Lower leg skin (tissue), 4 donors: ENCODE measurements at regions not wholly inside any gene's neighbourhood (a gene's known extent, or its start where the extent isn't known, plus 50 kb on each side); places are given as distances from the start of the nearest gene placed in this dataset.
"Not testable (repeated sequence)": the region's sequence is repeated elsewhere in the genome, so short reads cannot be mapped to it uniquely, and the experiment has no call there.

Experiments
- DNase-seq, 2 donors: peaks; one replicate each; pipeline ENCODE4 v3.0.0-alpha.2; 2019; ENCODE audit warnings: low spot score in 2 of 2
- H3K4me3 ChIP-seq: fragments of 200-600 bp; sonication (generic); 2 replicates; pipeline ENCODE4 v1.5.1; 2017; ENCODE audit warnings: mild to moderate bottlenecking, low read depth; ENCODE audit not compliant: poor library complexity, severe bottlenecking
- CTCF ChIP-seq, 3 donors: fragments of 450-650 bp; IDR thresholded peaks; one replicate each; pipeline ENCODE4 v1.5.1; 2016; ENCODE audit warnings: antibody characterized with exemption in 3 of 3, mild to moderate bottlenecking in 3 of 3, moderate library complexity in 2 of 3
- POLR2A ChIP-seq, 2 donors: fragments of 450-650 bp; IDR thresholded peaks; one replicate each; pipeline ENCODE4 v1.6.1; 2016 to 2017; ENCODE audit warnings: antibody characterized with exemption in 2 of 2, mild to moderate bottlenecking in 1 of 2, moderate library complexity in 1 of 2
- WGBS, 2 donors: methylation state at CpG; one replicate each; pipeline ENCODE4 v1.1.5; 2018; 5-methylcytosine and 5-hydroxymethylcytosine counted together
- intact Hi-C: fragments of 100-400 bp; cut with DNase I; formaldehyde crosslinking; loops from one replicate; pipeline ENCODE4 v1.15.0; 2023; ENCODE audit warnings: low total_unique reads

DNA sequence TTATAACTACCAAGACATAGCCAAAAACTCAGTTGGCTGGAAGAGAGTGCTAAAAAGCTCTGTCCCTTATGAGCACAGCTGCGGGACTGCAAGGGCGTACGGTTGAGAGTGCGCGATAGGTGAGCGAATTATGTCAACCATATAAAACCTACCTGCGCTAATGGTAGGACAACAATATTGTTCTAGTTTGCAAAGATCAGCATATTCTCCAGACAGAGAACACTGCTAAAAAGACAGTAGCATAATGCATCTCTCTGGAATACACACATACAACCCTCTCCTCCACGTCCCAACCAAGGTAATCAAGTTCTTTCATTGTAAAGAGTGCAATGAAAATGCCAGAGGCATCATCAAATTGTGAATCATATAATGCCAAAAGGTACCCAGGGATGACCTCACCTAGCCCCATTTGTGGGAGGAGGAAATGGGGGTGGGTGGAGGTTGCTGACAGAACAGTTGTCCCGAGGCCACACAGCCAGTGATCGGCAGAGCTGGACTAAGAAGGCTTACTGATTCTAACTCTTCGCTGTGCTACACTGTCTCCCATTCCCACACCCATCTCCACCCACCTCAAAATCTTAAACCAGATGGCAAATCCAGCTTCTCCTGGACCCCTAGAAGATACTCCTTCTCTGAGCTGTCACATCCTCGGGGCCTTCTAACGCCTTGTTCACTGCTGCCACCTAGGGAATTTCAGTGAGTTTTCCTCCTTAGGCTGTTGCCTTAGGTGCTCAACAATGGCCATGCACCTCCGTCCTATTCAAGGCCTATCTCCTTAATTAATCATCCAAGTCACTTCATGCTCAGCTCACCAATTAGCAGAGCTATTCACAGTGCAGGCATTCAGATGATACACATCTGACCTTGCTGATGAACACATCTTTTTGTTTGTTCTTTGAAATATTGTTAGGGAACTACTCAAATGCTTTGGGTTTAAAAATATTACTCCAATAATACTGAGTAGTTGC is 60.7 kb downstream of the RPL22L1 start:
- 71% methylated on average over 14 of the region's 14 CpGs for WGBS, 2 donors
- TF ChIP-seq POLR2A (IDR thresholded peaks at IDR 0.05) (no peak), CTCF (IDR thresholded peaks at IDR 0.05) (no peak)
- H3K4me3 ChIP-seq = no peak overlapping the region
- intact Hi-C loops = loop anchor here (5.0 kb wide), 1 partner anchor 387 kb away; no protein-coding TSS in a partner anchor
- DNase-seq = no peak

- TF ChIP-seq POLR2A (IDR thresholded peaks at IDR 0.05) (no peak), CTCF (IDR thresholded peaks at IDR 0.05) (no peak)
- DNase-seq = no peak
- H3K4me3 ChIP-seq = no peak overlapping the region
- 89 to 90% methylated on average over 5 of the region's 5 CpGs for WGBS, 2 donors
- intact Hi-C loops = loop anchor here (5.0 kb wide), 1 partner anchor 386 kb away; no protein-coding TSS in a partner anchor
Measured at GRCh38 chr3:170808041-170808440, 62.0 kb downstream of the RPL22L1 start.

DNA sequence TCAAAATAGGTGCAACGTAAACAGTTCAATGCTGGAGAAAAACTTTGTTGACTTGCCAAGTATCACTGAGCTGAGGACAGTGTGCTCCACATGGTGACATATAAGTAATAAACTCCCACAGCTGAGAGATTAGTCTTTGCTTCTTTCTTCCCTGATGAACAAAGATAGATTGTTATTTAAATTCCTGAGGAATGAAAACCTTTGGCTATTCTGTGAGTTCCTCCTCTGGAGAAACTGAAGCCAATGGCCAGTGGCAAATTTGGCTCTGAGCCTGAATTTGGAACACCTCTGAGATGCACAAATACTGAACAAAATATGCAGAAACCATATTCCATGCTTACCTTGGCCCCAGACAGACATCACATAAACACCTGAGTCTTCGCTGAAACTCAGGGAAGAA is 63.3 kb downstream of the RPL22L1 start:
- no peak overlapping the region for H3K4me3 ChIP-seq
- 87 to 91% methylated on average over 2 of the region's 2 CpGs for WGBS, 2 donors
- no peak for DNase-seq
- TF ChIP-seq CTCF (IDR thresholded peaks at IDR 0.05) = no peak
- TF ChIP-seq POLR2A (IDR thresholded peaks at IDR 0.05) = no peak
- intact Hi-C loops = loop anchor here (5.0 kb wide), 1 partner anchor 384 kb away; no protein-coding TSS in a partner anchor

DNA sequence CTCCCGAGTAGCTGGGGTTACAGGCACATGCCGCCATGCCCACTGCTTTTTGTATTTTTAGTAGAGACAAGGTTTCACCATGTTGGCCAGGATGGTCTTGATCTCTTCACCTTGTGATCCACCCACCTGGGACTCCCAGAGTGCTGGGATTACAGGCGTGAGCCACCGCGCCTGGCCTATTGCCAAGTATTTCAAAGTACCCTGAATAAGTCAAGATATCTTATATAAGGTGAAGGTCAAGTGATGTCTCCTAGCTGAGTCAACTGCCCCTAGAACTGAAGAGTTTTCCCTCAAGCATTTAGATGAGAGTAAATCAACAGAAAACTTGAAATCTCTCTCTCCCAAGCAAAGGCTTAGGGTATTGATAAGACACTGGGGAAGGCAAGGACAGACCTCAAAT is 63.9 kb downstream of the RPL22L1 start:
- no peak for TF ChIP-seq POLR2A (IDR thresholded peaks at IDR 0.05)
- no peak for TF ChIP-seq CTCF (IDR thresholded peaks at IDR 0.05)
- DNase-seq = no peak
- no peak overlapping the region for H3K4me3 ChIP-seq
- intact Hi-C loops = loop anchor here (5.0 kb wide), 1 partner anchor 384 kb away; no protein-coding TSS in a partner anchor
- WGBS, 2 donors = 88 to 90% methylated on average over 5 of the region's 5 CpGs

- not testable (repeated sequence) for DNase-seq, H3K4me3 ChIP-seq
- 95% methylated on average over 1 of the region's 1 CpG for WGBS, 2 donors
- intact Hi-C loops = loop anchor here (5.0 kb wide), 1 partner anchor 383 kb away; no protein-coding TSS in a partner anchor
Measured at GRCh38 chr3:170805296-170805695, 64.7 kb downstream of the RPL22L1 start.

- intact Hi-C loops = loop anchor here (5.0 kb wide), 1 partner anchor 382 kb away; no protein-coding TSS in a partner anchor
- WGBS, 2 donors = 83 to 93% methylated on average over 1 of the region's 1 CpG
- DNase-seq, H3K4me3 ChIP-seq: not testable (repeated sequence)
Measured at GRCh38 chr3:170804634-170805033, 65.4 kb downstream of the RPL22L1 start.
